Activated T-helper 2 cell treated with anti-CD3 and anti-CD28 coated beads, Interferon-gamma antibody, Interleukin-2, Interleukin-4, amounts not matched to agents 10 μg/mL and 5 μg/mL and 100 μg/mL, durations not matched to agents 14 hours and 24 hours and 36 hours (primary cell): ENCODE measurements at regions not wholly inside any gene's neighbourhood (a gene's known extent, or its start where the extent isn't known, plus 50 kb on each side); places are given as distances from the start of the nearest gene placed in this dataset.

Source experiments
- DNase-seq: peaks from one replicate; pipeline ENCODE4 v3.0.0; 2021; ENCODE audit warnings: low spot score
- H3K27ac Mint-ChIP-seq: one replicate; pipeline ENCODE4 v1.8.0; 2021; ENCODE audit warnings: mixed read lengths
- H3K27me3 Mint-ChIP-seq: one replicate; pipeline ENCODE4 v1.8.0; 2021; ENCODE audit warnings: low read depth, mixed read lengths
- H3K36me3 Mint-ChIP-seq: one replicate; pipeline ENCODE4 v1.8.0; 2021; ENCODE audit warnings: low read depth, mixed read lengths
- H3K4me1 Mint-ChIP-seq: one replicate; pipeline ENCODE4 v1.8.0; 2021; ENCODE audit warnings: low read depth, mixed read lengths
- H3K4me3 Mint-ChIP-seq: one replicate; pipeline ENCODE4 v1.8.0; 2021; ENCODE audit warnings: low read depth, mild to moderate bottlenecking, moderate library complexity, mixed read lengths
- H3K9me3 Mint-ChIP-seq: one replicate; pipeline ENCODE4 v1.8.0; 2021; ENCODE audit warnings: mixed read lengths
- intact Hi-C: fragments of 100-400 bp; cut with micrococcal nuclease; formaldehyde crosslinking; loops from one replicate; pipeline ENCODE4 v1.15.1; 2023

DNA sequence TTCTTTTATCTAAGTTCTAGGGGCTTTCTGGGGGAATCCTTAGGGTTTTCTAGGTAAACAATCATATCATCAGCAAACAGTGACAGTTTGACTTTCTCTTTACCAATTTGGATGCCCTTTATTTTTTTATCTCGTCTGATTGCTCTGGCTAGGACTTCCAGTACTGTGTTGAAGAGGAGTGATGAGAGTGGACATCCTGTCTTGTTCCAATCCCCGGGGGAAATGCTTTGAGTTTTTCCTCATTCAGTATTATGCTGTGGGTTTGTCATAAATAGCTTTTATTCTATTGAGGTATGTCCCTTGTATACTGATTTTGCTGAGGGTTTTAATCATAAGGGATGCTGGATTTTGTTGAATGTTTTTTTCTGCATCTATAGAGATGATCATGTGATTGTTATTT, 549.5 kb downstream of the EPHA4 start:
- no peaks in the 10 kb centered on the region for H3K9me3 Mint-ChIP-seq
- no peak overlapping the region for H3K4me3 Mint-ChIP-seq
- no peaks in the 10 kb centered on the region for H3K4me1 Mint-ChIP-seq
- DNase-seq: no peak
- intact Hi-C loops: no loop called here
- H3K36me3 Mint-ChIP-seq: no peaks in the 10 kb centered on the region
- H3K27me3 Mint-ChIP-seq: no peaks in the 10 kb centered on the region
- H3K27ac Mint-ChIP-seq: no peak overlapping the region

DNA sequence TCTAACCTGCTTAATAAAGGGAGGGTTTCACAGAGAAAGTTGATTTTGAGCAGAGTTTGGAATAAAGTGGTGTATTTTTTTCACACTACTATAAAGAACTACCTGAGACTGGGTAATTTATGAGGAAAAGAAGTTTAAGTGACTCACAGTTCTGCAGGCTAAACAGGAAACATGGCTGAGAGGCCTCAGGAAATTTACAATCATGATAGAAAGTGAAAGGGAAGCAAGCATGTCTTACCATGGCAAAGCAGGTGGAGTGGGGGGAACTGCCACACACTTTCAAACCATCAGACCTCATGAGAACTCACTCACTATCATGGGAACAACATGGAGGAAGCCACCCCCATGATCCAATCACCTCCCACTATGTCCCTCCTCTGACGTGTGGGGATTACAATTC, 546.7 kb downstream of the EPHA4 start:
- no peak for DNase-seq
- Mint-ChIP-seq H3K9me3 (no peaks in the 10 kb centered on the region), H3K4me1 (no peaks in the 10 kb centered on the region), H3K27me3 (no peaks in the 10 kb centered on the region), H3K36me3 (no peaks in the 10 kb centered on the region), H3K27ac (no peak overlapping the region), H3K4me3 (no peak overlapping the region)
- intact Hi-C loops: no loop called here

DNA sequence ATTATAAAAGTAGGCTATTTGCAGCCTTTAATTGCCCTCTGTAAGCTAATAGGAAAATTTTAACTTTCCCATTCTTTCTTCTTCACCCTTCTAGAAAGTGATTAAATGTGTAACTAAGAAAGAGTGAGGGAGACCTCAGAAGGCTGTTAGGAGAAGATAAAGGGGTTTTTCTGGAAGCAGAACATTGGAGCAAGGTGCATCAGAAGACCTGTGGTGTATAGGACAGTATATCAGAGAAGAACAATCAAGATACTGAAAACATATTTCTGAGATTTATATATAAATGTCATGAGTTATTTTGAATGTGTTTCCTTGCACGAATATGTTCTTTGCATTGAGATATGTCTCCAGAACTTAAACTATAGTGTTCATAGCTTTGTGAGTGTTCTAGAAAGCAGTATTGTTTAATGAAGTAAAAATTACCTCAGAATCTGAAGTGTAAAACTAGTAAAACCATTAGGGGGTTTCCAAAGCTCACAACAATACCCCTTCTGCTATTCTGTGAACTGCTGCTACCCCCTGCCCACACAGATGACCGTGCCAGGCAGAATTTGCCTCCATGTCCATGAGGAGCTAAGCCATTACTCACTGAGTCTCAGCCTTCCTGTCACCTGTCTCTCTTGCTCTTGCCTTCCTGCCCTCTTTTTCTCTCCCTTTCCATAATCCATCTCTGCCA, 537.9 kb downstream of the EPHA4 start:
- H3K4me1 Mint-ChIP-seq: no peaks in the 10 kb centered on the region
- DNase-seq: no peak
- no peaks in the 10 kb centered on the region for H3K27me3 Mint-ChIP-seq
- no peaks in the 10 kb centered on the region for H3K36me3 Mint-ChIP-seq
- no peaks in the 10 kb centered on the region for H3K9me3 Mint-ChIP-seq
- H3K4me3 Mint-ChIP-seq: no peak overlapping the region
- intact Hi-C loops: no loop called here
- H3K27ac Mint-ChIP-seq: no peak overlapping the region

DNA sequence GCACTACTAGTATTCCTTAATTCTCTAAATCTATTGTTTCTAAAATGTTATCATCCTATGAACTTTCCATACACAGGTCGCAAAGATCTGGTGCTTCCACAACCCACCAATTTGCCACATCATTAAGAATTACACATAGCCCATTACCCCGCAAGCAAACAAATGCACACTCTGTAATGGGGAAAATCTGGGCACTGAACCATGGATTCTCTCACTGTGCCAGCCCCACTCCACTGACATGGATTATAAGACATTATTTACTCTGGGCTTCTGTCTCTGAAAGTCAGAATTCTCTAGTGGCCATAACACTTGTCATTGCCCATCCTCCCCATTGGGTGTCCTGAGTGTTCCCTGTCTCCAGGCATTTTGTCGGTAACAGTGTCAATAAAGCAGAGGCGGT, 537.1 kb downstream of the EPHA4 start:
- intact Hi-C loops: no loop called here
- Mint-ChIP-seq H3K9me3 (no peaks in the 10 kb centered on the region), H3K27ac (no peak overlapping the region), H3K36me3 (no peaks in the 10 kb centered on the region), H3K27me3 (no peaks in the 10 kb centered on the region), H3K4me1 (no peaks in the 10 kb centered on the region), H3K4me3 (no peak overlapping the region)
- no peak for DNase-seq

DNA sequence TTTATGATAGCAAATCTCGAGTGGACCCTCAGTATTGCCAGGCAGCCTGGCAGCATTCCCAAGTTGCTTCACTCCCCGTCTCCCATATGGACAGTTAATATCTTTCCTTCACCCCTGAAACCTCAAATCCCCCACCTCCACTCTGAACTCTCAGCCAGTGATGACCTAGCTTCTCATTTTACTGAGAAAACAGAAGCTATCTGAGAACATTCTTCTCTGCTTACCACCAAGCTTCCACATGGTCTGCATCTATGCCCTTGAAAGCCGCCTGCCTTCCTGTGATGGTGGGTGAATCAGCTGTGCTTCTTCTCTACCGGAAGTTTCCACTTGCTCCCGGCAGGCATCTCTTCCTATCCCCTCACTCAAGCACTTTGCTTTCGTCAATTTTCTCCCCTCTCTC, 529.2 kb downstream of the EPHA4 start:
- H3K4me1 Mint-ChIP-seq: no peaks in the 10 kb centered on the region
- H3K9me3 Mint-ChIP-seq: no peaks in the 10 kb centered on the region
- intact Hi-C loops: no loop called here
- H3K27ac Mint-ChIP-seq: no peak overlapping the region
- no peak for DNase-seq
- H3K36me3 Mint-ChIP-seq: no peaks in the 10 kb centered on the region
- H3K4me3 Mint-ChIP-seq: no peak overlapping the region
- H3K27me3 Mint-ChIP-seq: no peaks in the 10 kb centered on the region

DNA sequence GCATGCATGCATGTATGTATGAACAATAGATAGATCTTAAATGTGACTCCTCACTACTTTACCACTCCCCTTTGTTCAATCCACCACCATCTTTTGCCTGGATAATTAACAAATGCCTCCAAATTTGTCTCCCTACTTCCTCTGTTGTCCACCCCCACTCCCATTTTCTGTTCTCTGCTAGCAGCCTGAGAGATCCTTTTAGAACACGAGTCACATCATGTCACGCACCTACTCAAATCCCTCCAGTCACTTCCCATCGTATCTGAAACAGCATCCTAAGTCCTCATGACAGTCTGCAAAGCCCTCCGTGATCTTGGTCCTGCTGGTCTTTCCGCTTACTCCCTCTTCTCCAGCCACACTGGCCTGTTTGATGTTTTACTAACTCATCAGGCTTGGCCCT, 527.3 kb downstream of the EPHA4 start:
- Mint-ChIP-seq H3K4me1 (no peaks in the 10 kb centered on the region), H3K4me3 (no peak overlapping the region), H3K36me3 (no peaks in the 10 kb centered on the region), H3K9me3 (no peaks in the 10 kb centered on the region), H3K27me3 (no peaks in the 10 kb centered on the region), H3K27ac (no peak overlapping the region)
- no peak for DNase-seq
- intact Hi-C loops: no loop called here

DNA sequence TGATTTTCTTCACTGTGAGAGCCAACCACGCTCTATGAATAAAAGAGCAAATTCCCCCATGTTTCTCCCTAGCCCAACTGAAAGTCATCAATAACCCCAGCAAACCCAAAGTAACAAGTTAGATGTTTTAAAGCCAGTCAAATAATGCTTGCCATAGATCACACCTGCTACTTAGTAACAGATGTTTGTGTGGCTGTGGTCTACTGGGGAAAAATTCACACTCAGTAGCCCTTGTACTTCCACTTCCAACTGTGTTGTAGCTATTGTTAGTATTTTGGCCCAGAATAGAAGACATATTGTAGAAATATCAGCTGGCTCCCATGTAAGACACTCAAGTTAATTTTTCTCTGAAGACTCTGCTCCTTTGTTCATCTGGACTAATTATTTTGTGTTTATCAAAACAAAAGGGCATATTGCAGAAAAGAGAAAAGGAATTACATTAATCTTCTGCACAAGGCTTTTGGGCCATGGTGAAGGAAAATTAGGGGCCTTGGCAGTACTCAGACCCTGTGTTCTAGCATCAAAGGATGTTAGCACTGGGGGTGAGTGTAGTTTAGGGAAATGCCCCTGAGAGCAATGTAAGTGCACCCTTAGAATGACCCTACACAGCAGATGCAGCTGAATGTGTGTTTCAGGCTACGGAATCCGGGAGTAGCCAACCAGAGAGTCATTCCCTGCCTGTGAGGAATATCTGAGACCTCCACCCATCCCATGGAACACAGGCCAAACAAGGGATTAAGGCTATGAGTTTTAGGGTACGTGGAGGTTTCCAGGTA, 521.9 kb downstream of the EPHA4 start:
- intact Hi-C loops: no loop called here
- Mint-ChIP-seq H3K27me3 (no peaks in the 10 kb centered on the region), H3K4me3 (no peak overlapping the region), H3K4me1 (no peaks in the 10 kb centered on the region), H3K36me3 (no peaks in the 10 kb centered on the region), H3K27ac (no peak overlapping the region), H3K9me3 (no peaks in the 10 kb centered on the region)
- no peak for DNase-seq

DNA sequence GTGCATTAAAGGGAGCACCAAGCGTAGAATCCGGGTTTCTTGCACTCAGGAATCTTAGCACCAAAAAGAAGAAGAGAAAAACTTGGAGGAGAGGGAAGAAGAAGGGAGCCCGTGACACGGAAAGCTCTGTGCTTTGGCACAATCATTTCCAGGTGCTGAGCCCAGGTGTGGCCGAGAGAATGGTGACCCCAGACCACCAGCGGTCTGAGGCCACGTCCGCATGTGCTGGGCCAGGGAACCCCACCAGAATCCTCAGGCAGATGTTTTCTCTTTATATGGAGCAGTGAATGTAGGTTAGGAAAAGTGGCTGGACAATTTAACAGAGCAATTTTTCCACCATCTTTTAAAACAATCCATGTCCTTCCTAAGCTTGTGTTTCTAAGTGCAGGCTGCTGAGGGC, 520.9 kb downstream of the EPHA4 start:
- no peak for DNase-seq
- no peaks in the 10 kb centered on the region for H3K27me3 Mint-ChIP-seq
- intact Hi-C loops: no loop called here
- H3K4me1 Mint-ChIP-seq: no peaks in the 10 kb centered on the region
- H3K4me3 Mint-ChIP-seq: no peak overlapping the region
- no peaks in the 10 kb centered on the region for H3K36me3 Mint-ChIP-seq
- H3K27ac Mint-ChIP-seq: no peak overlapping the region
- no peaks in the 10 kb centered on the region for H3K9me3 Mint-ChIP-seq

DNA sequence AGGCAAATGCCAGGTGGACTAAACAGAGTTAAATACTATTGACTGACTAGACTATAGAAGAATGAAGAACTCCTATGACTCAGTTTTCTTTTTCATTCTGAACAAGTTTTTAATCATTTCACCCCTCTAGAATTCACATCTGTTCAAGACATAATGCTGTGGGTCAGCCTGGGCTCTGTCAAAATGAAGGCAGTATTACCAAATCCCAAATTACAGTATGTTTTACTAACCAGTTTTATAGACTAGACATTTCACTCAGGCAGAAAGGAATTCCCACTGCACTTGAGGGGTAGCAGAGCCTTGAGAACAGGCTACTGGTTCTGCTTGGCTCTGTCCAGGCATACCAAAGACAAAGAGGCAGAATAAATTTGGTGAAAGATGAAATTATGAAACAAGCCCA, 511.7 kb downstream of the EPHA4 start:
- Mint-ChIP-seq H3K4me3 (no peak overlapping the region), H3K27ac (no peak overlapping the region), H3K27me3 (no peaks in the 10 kb centered on the region), H3K4me1 (no peaks in the 10 kb centered on the region), H3K36me3 (no peaks in the 10 kb centered on the region), H3K9me3 (no peaks in the 10 kb centered on the region)
- DNase-seq: no peak
- intact Hi-C loops: no loop called here

DNA sequence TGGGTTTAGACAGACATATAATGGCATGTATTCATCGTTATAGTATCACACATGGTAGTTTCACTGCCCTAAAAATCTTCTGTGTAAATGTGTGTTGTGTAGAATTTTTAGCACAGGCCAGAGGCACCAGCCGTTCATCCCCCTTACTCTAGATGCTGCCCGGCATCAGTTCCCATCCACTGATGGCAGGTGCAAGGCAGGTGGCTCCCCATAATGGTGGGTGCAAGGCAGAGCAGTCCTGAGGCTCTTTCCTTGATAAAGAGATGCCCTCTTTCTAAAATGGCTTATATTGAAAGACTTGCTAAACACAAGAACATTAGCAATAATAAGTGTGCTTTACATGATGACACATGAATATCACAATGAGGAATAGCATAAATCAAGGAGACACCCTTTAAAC, 508.5 kb downstream of the EPHA4 start:
- no peaks in the 10 kb centered on the region for H3K9me3 Mint-ChIP-seq
- intact Hi-C loops: no loop called here

DNA sequence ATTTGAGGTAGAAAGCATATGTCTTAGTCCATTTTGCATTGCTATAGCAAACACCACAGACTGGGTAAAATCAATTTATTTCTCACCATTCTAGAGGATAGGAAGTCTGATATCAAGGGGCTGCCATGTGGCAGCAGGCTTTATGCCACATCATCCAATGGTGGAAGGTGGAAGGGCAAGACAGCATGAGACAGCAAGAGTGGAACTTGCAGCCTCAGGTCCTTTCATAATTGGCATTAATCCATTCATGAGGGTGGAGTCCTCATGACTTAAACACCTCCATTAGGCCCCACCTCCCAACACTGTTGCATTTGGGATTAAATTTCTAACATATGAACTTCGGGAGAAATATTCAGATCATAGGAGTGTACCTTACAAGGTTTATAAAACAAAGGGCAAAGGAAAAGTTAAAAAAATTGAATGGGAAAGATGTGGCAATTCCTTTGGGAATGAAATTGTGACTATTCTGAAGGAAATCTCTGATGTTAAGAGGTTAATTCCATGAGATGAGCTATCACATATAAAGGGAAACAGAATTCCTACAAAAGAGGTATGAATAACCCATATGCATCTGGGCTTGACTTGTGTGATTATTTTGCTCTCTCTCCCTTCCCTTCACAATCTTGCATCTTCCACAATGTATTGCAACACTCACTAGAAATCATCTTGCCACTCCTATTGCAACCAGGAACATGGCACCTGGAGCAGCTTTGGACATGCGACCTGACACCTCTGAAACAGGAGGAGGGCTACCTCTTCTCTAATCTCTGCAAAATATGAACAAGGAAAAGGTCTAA, 507.8 kb downstream of the EPHA4 start:
- Mint-ChIP-seq H3K9me3 (no peaks in the 10 kb centered on the region), H3K27me3 (no peaks in the 10 kb centered on the region), H3K27ac (no peak overlapping the region), H3K36me3 (no peaks in the 10 kb centered on the region), H3K4me1 (no peaks in the 10 kb centered on the region), H3K4me3 (no peak overlapping the region)
- intact Hi-C loops: no loop called here
- no peak for DNase-seq

More for the DNA sequence above, 508.5 kb downstream of the EPHA4 start:
- H3K4me3 Mint-ChIP-seq: no peak overlapping the region
- H3K4me1 Mint-ChIP-seq: no peaks in the 10 kb centered on the region
- DNase-seq: no peak
- no peaks in the 10 kb centered on the region for H3K36me3 Mint-ChIP-seq
- H3K27ac Mint-ChIP-seq: no peak overlapping the region
- no peaks in the 10 kb centered on the region for H3K27me3 Mint-ChIP-seq

DNA sequence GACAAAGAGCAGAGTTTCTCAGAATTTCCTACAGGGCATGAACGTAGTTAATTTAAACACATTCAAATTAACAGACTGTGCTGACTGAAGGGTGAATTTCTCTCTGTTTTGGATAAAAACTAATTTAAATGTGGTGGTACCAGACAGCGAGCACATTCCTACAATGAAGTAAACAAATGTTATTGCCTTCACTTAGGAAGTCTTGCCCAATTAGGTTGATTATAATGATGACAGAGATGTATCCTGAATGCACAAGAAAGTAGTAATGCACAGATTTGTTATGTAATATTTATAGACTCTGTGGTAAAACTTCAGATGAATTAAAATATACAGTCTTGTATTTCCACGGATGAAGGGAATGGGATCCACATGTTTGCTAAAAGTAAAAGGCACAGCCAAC, 507.2 kb downstream of the EPHA4 start:
- Mint-ChIP-seq H3K9me3 (no peaks in the 10 kb centered on the region), H3K36me3 (no peaks in the 10 kb centered on the region), H3K27ac (no peak overlapping the region), H3K4me1 (no peaks in the 10 kb centered on the region), H3K4me3 (no peak overlapping the region), H3K27me3 (no peaks in the 10 kb centered on the region)
- no peak for DNase-seq
- intact Hi-C loops: no loop called here

DNA sequence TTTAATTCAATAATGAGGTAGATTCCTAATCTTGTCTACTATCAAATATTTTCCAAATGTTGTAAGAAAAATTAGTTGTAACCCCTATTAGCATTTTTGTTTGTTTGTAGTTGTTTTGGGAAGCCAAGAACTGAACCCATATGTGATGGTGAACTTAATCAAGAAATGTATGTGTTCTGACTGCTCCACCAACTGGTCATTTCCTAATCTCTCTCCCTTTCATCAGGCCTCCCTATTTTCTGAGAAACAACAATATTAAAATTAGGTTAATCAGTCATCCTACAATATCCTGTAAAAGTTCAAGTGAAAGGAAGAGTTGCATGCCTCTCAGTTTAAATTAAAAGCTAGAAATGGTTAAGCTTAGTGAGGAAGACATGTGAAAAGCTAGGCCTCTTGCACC, 504.0 kb downstream of the EPHA4 start:
- intact Hi-C loops: no loop called here
- DNase-seq: no peak
- H3K4me1 Mint-ChIP-seq: no peaks in the 10 kb centered on the region
- H3K27ac Mint-ChIP-seq: no peak overlapping the region
- no peaks in the 10 kb centered on the region for H3K36me3 Mint-ChIP-seq
- H3K4me3 Mint-ChIP-seq: no peak overlapping the region
- no peaks in the 10 kb centered on the region for H3K27me3 Mint-ChIP-seq
- H3K9me3 Mint-ChIP-seq: peaks cover 6% of the 10 kb centered on the region
